Fibroblast of the aortic adventitia (primary cell): ENCODE measurements at regions not wholly inside any gene's neighbourhood (a gene's known extent, or its start where the extent isn't known, plus 50 kb on each side); places are given as distances from the start of the nearest gene placed in this dataset.
"Not testable (repeated sequence)": the region's sequence is repeated elsewhere in the genome, so short reads cannot be mapped to it uniquely, and the experiment has no call there.

Source experiments
- DNase-seq: peaks from one replicate; pipeline ENCODE4 v3.0.0-alpha.2; 2010; ENCODE audit warnings: low read depth
- H3K4me3 ChIP-seq: 2 replicates; pipeline ENCODE4 v1.5.1; 2011; ENCODE audit warnings: low read depth, mild to moderate bottlenecking, control low read depth, low read length, moderate library complexity
- CTCF ChIP-seq: IDR thresholded peaks from 2 replicates; pipeline ENCODE4 v1.5.1; 2011; ENCODE audit warnings: mild to moderate bottlenecking, low read length, control low read depth, inconsistent platforms; ENCODE audit not compliant: insufficient read depth

GRCh38 chr16:88170528-88170991 lies 212.2 kb upstream of the ZNF469 start:
- no peak for TF ChIP-seq CTCF
- DNase-seq: no peak
- H3K4me3 ChIP-seq: no peak overlapping the region

GRCh38 chr16:88171126-88171525 lies 211.6 kb upstream of the ZNF469 start:
- not testable (repeated sequence) for H3K4me3 ChIP-seq, DNase-seq

- not testable (repeated sequence) for H3K4me3 ChIP-seq, DNase-seq
Observed at GRCh38 chr16:88176184-88176583, 206.6 kb upstream of the ZNF469 start.

- H3K4me3 ChIP-seq, DNase-seq: not testable (repeated sequence)
Observed at GRCh38 chr16:88176591-88177180, 206.1 kb upstream of the ZNF469 start.

GRCh38 chr16:88178251-88178650 lies 204.5 kb upstream of the ZNF469 start:
- not testable (repeated sequence) for DNase-seq, H3K4me3 ChIP-seq

- not testable (repeated sequence) for H3K4me3 ChIP-seq, DNase-seq
Observed at GRCh38 chr16:88178896-88179295, 203.9 kb upstream of the ZNF469 start.

GRCh38 chr16:88182967-88183881 lies 199.5 kb upstream of the ZNF469 start:
- not testable (repeated sequence) for DNase-seq, H3K4me3 ChIP-seq

GRCh38 chr16:88184053-88184452 lies 198.7 kb upstream of the ZNF469 start:
- not testable (repeated sequence) for DNase-seq, H3K4me3 ChIP-seq

- peak overlapping the region; percentile 62 for H3K4me3 ChIP-seq
- not testable (repeated sequence) for DNase-seq
Observed at GRCh38 chr16:88184566-88185355, 198.0 kb upstream of the ZNF469 start.

- not testable (repeated sequence) for DNase-seq
- peak overlapping the region; percentile 62 for H3K4me3 ChIP-seq
Observed at GRCh38 chr16:88185406-88185805, 197.4 kb upstream of the ZNF469 start.

- peak; percentile 78 for DNase-seq
- peak overlapping the region; percentile 62 for H3K4me3 ChIP-seq
Observed at GRCh38 chr16:88185976-88186888, 196.5 kb upstream of the ZNF469 start.

GRCh38 chr16:88186889-88187870 lies 195.6 kb upstream of the ZNF469 start:
- H3K4me3 ChIP-seq: not testable (repeated sequence)
- peak; percentile 76 for DNase-seq

- DNase-seq, H3K4me3 ChIP-seq: not testable (repeated sequence)
Observed at GRCh38 chr16:88188171-88188895, 194.4 kb upstream of the ZNF469 start.

GRCh38 chr16:88190592-88191095 lies 192.1 kb upstream of the ZNF469 start:
- DNase-seq, H3K4me3 ChIP-seq: not testable (repeated sequence)

- DNase-seq, H3K4me3 ChIP-seq: not testable (repeated sequence)
Observed at GRCh38 chr16:88191168-88191567, 191.6 kb upstream of the ZNF469 start.
